SKM-1 treated with dmso at 0.1 percent for 144 hours (cell line): ENCODE measurements at regions not wholly inside any gene's neighbourhood (a gene's known extent, or its start where the extent isn't known, plus 50 kb on each side); places are given as distances from the start of the nearest gene placed in this dataset.
A peak's percentile ranks its signal among the peaks of the same experiment; 100 is the strongest.

Source experiments
- DNase-seq: peaks from one replicate; lab custom pipeline; 2025; ENCODE audit not compliant: unreplicated experiment; lab: John Stamatoyannopoulos, UW

GRCh38 chr3:180092889-180093288 is 56.2 kb upstream of the PEX5L start:
- no peak for DNase-seq

- DNase-seq: no peak
Measured at GRCh38 chr3:180093535-180093934, 56.8 kb upstream of the PEX5L start.

DNA sequence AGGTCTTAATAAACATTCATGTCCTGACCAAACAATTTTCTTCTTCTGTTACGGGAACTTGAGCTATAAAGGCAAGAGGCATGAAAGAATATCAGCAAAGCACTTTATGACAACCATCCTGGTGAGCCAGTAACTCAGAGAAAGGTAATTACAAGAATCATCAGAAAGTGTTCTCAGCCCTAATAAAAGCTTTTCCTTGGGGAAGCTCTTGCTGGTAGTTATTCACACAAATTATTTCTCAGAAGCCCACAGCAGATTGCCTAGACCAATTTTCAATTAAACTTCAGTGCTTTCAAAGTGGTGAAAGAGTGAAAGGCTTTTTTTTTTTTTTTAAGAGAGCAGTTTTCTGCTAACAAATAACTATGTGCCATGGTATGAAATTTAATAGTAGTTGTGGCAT is 60.9 kb upstream of the PEX5L start:
- DNase-seq: no peak

- DNase-seq: no peak
Measured at GRCh38 chr3:180102134-180102533, 65.4 kb upstream of the PEX5L start.

DNA sequence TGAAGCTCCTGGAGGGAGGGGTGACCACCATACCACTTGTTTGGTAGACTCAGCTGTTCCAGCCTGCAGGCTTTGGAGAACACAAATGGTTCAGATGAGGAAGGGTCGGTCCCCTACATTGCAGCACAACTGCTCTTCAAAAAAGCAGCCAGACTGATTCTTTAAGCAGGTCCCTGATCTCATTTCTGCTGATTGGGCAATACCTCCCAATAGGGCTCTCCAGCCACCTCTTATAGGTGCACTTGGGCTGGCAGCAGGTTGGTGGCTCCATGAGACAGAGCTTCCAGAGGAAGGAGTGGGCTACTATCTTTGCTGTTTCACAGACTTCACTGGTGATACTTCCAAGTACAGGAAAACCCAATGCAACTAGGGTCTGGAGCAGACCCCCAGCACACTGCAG is 65.9 kb upstream of the PEX5L start:
- no peak for DNase-seq

- no peak for DNase-seq
Measured at GRCh38 chr3:180116203-180116602, 79.5 kb upstream of the PEX5L start.

- DNase-seq: no peak
Measured at GRCh38 chr3:180116658-180117057, 79.9 kb upstream of the PEX5L start.

- peak; percentile 3 for DNase-seq
Measured at GRCh38 chr3:180117381-180118163, 80.8 kb upstream of the PEX5L start.

DNA sequence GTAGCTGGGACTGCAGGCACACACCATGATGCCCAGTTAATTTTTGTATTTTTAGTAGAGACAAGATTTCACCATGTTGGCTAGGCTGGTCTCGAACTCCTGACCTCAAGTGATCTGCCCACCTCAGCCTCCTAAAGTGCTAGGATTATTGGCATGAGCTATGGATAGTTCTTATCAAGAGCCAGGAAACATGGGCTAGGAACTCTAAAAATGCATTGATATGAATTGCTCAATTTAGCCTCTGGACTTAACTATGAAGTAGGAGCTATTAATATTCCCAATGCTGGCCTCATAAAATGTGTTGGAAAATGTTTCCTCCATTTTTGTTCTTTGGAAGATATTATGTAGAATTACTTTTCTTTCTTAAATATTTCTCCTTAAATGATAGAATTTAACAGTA is 82.8 kb upstream of the PEX5L start:
- no peak for DNase-seq

DNA sequence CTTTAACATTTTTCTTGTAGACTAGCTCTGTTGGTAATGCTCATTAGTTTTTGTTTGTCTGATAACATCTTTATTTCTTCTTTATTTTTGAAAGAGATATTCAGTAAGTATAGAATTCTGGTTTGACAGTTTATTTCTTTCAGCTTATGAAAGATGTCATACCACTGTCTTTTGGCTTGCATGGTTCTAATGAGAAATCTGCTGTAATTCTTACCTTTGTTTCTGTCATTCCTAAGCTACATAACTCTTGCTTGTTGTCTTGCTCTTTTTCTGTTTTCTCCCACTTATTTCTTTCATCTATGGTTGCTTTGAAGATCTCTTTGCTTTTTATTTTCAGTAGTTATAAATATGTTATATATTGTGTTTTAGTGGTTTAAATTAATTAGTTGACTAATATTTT is 87.2 kb upstream of the PEX5L start:
- no peak for DNase-seq

DNA sequence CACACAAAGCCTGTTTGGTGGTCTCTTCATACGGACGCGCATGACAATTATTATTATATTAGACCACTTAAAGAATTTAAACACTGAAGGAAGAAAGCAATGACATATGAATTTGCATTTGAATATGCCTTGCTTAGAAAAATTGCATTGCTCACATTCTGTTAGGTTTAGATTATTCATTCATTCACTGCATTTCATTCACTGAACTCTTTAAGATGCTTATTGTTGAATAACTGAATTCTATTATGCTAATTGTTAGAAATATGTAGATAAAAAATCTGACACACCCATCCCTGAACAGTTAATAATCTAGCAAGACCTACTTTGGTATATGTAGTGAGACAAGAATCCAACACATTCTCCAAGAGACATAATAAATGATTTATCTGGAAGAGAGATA is 94.4 kb upstream of the PEX5L start:
- no peak for DNase-seq

DNA sequence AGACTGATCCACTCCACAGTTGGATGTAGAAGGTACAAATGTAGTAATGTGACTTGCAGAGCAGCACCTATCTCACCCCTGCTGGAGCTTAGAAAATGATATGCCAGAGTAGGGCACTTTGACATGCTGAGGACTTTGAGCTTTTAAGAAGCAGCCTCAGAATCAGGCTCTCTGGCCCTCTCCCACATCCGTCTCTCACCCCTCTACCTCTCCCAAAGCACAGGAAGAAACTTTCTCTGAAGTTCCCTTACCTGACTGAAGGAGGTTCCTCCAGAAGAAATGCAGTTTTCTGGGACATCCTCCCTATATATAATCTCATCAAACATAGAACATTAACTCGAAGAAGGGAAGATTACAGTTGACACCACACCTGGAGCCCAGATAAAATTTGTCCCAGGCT is 98.4 kb upstream of the PEX5L start:
- DNase-seq: no peak

GRCh38 chr3:180138871-180139270 is 102.1 kb upstream of the PEX5L start:
- no peak for DNase-seq

- DNase-seq: no peak
Measured at GRCh38 chr3:180142041-180142440, 105.3 kb upstream of the PEX5L start.

DNA sequence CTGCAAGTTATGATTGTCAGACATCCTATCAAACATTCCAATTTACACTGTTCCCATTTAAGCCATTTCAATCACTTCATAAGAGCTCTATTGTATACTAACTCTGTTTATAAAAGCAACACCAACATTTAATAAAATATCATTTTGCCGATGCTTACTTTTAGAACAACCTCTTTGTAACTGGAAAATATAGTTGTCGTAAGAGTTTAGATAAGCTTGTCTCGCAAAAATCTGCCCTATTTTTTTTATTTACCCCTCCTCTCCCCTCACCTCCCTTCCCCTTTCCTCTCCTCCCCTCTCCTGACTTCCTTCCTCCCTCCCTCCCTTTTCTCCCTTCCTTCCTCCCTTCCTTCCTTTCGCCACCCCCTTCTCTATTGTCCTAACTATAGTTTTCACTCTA is 105.7 kb upstream of the PEX5L start:
- no peak for DNase-seq

DNA sequence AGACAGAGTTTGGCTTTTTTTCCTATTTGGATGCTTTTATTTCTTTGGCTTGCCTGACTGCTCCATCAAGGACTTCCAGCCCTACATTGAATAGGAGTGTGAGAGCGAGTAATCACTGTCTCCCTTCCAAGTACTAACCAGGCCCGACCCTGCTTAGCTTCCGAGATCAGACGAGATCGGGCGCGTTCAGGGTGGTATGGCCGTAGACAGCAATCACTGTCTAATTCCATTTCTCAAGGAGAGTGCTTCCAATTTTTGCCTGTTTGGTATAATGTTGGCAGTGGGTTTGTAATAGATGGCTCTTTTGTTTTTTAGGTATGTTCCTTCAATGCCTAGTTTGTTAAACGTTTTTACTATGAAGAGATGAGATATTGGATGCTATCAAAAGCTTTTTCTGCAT is 125.0 kb upstream of the PEX5L start:
- DNase-seq: no peak

DNA sequence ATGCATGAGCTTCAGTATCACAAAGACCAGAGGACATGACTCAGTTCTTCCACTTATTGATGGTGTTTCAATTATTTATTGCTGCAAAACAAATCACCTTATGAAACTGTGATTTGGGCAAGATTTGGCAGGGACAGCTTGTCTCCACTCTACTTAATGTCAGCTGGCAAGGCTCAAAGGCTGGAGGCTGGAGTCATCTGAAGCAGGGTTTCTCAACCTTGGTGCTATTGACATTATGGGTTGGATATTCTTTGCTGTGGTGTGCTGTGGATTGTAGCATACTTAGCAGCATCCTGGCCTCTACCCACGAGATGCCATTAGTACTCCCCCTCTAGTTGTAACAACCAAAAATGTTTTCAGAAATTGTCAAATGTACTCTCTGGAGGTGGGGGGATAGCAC is 138.8 kb upstream of the PEX5L start:
- DNase-seq: no peak

DNA sequence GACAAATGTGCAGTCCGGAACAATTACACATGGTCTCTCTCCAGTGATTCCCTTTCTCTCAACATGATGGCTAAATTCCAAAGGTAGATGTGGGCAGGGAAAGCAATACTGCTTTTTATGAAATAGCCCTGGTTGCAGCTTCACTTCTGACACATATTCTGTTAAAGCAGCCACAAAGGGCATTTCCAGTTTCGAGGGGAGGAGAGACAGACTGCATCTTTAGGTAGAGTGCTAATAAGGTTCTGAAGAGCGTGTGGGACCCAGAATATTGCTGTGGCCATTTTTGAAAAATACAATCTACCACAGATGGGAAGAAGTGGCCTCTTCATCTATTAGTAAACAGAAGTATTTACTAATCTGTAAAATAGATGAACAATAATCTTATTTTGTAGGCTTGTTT is 139.3 kb upstream of the PEX5L start:
- DNase-seq: no peak

DNA sequence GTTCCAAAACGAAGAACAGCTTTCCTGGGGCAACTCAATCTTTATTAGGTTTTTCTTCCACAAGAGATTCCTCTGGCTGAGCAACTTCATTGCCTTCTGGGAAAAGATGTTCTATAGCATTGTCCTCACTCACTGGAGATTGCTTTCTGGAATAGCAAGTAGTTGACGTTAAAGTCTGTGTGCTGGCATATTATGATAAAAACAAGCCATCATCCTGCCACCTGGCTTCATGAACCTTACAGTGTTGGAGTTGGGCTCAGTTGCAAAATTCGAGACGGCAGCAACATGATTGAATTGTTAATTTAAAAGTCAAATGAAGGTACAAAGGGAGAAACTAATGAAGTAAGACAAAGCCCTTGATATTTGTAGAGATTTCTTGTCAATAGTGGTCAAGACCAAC is 140.5 kb upstream of the PEX5L start:
- DNase-seq: no peak

DNA sequence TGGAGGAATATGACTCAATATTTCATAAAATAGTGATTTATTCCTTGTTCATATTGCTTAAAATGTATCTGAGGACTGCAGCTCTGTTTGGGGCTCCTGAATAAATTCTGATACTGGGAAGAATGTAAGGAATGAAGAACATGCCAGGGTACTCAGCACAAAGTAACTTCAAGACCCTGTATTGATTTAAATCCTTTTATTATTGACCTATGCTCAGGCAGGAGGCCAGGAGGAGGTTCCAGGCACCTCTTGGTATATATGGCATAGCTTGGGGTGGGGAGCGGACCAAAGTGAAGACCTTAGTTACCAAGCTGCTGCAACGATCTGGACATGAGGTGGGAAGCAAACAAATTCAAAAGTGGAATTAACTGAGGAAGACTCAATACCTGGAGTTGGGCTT is 142.8 kb upstream of the PEX5L start:
- DNase-seq: no peak

GRCh38 chr3:180180795-180181194 is 144.1 kb upstream of the PEX5L start:
- DNase-seq: peak; percentile 29

DNA sequence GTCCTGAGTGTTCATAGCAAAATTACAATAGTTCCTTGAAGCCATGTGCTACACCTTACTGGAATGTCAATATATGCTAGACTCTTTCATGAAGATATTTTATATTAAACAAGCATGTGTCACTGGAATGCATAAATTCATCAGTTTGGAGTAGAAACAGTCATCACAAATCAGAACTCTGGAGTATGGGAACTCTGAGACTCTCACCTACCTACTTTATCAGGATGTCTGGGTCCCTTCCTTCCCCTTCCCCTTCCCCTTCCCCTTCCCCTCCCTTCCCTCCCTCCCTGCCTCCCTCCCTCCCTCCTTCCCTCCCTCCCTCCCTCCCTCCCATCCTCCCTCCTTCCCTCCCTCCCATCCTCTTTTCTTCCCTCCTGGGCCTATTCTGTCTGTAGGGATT is 144.7 kb upstream of the PEX5L start:
- no peak for DNase-seq

DNA sequence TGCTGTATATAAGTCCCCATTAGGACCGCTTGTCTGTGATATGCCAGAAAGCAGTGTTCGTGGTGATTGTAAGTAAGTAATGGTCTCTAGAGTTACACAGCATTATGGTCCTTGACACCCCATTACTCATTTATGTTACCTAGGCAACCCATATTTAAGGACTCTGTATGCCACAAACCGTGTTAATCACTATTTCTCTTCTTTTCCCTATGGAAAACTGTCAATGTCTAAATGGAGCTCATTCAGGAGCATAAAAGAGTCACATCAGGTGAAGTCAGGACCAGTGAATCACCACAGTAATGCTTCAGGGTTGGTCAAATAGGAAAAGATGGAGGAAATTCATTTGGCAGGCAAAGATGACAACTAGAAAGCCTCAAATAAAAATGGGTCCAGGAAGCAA is 146.6 kb upstream of the PEX5L start:
- DNase-seq: no peak
